ENCODE measurements at regions not wholly inside any gene's neighbourhood (a gene's known extent, or its start where the extent isn't known, plus 50 kb on each side); places are given as distances from the start of the nearest gene placed in this dataset.

DNA sequence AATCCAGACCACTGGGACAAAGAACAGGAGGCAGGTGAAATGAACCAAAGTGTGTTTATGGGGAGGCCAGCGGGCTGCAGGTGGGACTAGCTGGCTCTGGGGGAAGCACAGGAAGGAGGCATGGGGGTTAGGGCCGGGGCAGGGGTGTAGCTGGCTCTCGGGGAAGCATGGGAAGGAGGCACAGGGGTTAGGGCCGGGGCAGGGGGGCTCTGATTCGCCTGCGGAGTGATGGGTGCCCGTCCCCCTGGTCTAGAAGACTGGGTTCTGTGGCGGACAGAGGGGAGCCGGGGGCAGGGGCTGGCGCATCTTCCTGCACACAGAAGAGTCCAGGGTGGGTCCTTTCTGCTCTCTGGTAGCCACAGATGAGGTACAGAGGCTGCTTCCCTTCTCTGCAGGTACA lies 310.3 kb downstream of the TMEM121 start:
- no peak overlapping the region for H3K4me3 ChIP-seq (ENCODE audit: low read depth, low read length)
- TF ChIP-seq, protein P1, sequence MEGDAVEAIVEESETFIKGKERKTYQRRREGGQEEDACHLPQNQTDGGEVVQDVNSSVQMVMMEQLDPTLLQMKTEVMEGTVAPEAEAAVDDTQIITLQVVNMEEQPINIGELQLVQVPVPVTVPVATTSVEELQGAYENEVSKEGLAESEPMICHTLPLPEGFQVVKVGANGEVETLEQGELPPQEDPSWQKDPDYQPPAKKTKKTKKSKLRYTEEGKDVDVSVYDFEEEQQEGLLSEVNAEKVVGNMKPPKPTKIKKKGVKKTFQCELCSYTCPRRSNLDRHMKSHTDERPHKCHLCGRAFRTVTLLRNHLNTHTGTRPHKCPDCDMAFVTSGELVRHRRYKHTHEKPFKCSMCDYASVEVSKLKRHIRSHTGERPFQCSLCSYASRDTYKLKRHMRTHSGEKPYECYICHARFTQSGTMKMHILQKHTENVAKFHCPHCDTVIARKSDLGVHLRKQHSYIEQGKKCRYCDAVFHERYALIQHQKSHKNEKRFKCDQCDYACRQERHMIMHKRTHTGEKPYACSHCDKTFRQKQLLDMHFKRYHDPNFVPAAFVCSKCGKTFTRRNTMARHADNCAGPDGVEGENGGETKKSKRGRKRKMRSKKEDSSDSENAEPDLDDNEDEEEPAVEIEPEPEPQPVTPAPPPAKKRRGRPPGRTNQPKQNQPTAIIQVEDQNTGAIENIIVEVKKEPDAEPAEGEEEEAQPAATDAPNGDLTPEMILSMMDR (IDR thresholded peaks at IDR 0.05; ENCODE audit: low read depth, low read length), result no peak

DNA sequence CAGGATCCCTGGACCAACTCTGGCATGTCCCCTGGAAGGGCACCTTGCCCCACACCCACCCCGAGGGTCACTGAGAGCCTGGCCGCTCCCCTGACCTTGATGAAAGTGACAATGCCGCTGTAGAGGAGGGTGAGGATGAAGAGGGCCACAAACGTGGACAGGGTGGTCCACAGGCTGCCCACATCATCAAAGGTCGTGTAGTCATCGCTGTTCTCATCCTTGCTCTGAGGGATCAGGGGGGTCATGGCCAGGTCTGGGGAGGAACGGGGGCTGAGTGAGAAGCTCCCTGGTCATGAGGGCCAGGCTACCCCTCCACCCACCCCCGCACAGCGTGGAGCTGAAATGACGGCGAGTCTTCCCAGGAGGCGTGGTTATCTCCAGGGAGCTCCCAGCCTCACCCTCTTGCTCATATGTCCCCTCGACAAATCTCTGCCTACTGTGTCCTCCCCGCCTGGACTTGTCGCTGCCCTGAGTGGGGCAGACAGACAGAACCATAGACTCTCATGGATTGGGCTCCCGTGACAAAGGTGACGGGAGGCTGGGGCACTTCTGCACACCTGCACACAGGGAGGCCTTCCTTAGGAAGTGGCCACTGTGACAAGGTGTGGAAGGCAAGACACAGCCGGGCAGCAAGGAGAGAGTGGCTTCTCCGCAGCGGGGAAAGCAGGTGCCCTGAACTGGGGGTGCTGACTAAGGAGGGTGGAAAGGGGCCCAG lies 311.1 kb downstream of the TMEM121 start:
- H3K4me3 ChIP-seq (ENCODE audit: low read depth, low read length), result no peak overlapping the region
- TF ChIP-seq, protein P1 (IDR thresholded peaks at IDR 0.05; ENCODE audit: low read depth, low read length), result no peak

DNA sequence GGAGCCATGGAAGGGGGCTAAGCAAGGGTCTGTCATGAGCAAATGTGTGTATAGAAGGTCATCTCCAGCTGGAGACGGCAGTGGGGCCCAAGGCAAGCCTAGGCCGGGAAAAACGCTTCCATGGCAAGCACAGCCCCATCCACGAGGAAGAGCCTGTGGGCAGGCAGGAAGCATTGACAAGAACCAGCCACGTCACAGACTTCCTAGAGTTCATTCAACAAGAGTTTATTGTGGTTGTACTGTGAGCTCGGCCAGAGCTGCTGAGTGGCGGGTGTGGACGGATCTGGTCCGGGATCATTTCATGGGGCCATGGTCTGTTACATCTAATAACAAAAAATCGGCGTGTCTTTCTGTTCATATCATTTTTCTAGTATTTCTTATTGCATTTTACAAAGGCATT lies 311.7 kb downstream of the TMEM121 start:
- TF ChIP-seq, protein P1 (IDR thresholded peaks at IDR 0.05; ENCODE audit: low read depth, low read length), result no peak
- H3K4me3 ChIP-seq (ENCODE audit: low read depth, low read length), result no peak overlapping the region

DNA sequence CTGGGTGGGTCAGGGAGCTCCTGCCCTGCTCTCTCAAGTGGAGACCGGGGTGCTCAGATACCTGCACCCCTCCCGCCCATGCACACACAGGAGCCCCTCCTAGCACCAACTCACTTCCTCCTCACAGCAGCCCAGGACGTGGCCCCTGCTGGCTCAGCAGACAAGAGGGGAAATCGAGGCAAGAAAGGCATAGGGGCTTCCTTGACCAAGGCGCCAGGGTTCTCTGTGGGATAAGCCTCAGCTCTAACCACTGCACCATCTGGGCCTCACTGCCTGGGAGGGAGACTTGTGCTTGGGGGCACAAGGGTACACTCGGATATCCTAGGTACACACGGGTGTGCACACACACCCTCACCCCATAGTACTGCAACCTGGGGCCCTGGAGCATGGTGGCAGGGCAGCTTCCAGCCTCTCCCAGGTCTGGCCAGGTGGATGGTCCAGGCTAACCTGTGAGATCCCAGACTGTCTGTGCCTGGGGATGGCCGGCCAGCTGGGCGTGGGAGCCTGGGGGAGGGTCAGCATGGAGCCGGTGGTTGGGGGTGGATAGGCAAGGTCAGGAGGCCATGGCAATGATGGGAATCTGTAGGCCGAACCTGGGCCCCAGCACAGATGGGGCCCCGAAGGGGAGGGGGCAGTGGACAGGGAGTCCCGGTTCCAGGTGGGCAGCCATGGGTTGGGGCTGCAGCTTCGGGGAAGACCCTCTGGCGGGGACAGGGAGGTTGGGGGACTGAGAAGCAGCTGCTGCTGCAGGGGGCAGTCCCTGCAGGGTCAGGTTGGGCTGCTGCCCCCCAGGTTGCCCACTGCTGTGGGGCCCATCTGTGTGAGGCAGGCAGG lies 312.4 kb downstream of the TMEM121 start:
- TF ChIP-seq, protein P1 (IDR thresholded peaks at IDR 0.05; ENCODE audit: low read depth, low read length), result no peak
- H3K4me3 ChIP-seq (ENCODE audit: low read depth, low read length), result no peak overlapping the region

DNA sequence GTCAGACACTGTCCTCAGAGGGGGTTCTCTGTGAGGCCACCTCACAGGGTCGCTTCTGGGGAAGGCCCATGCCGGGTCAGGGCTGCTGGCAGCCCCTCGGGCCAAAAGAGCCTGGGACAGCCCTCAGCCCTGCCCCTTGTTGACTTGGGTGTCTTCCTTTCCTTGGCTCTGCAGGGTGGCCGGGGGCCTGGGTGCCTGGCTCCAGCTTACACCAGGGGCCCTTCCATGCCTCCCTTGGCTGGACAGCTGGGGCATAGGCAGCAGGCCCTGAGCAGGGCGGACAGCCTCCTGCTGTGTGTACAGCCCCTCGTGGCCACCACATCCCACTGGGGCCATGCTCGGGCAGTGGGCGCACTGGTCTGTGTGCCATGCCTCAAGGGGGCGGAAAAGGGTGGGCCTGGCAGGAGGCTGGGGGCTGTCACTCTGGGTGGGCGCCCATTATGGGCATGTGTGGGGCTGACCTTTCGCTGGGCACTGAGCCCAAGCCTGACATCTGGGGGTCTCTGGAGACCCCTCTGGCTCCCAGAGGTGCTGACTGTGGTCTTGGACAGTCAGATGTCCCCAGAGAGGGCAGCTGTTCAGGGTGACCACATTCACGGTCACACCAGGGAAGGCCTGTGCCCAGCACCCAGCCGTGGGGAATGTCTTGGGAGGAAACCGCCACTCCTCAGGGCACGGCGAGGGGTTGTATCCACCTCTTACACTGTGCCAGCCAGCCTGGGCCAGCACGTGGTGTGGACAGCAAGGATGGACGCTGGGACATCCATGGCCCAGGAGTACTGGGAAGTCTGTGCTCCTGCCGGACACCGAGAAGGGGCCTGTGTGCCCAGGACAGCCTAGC lies 313.3 kb downstream of the TMEM121 start:
- H3K4me3 ChIP-seq (ENCODE audit: low read depth, low read length), result no peak overlapping the region
- TF ChIP-seq, protein P1 (IDR thresholded peaks at IDR 0.05; ENCODE audit: low read depth, low read length), result no peak

DNA sequence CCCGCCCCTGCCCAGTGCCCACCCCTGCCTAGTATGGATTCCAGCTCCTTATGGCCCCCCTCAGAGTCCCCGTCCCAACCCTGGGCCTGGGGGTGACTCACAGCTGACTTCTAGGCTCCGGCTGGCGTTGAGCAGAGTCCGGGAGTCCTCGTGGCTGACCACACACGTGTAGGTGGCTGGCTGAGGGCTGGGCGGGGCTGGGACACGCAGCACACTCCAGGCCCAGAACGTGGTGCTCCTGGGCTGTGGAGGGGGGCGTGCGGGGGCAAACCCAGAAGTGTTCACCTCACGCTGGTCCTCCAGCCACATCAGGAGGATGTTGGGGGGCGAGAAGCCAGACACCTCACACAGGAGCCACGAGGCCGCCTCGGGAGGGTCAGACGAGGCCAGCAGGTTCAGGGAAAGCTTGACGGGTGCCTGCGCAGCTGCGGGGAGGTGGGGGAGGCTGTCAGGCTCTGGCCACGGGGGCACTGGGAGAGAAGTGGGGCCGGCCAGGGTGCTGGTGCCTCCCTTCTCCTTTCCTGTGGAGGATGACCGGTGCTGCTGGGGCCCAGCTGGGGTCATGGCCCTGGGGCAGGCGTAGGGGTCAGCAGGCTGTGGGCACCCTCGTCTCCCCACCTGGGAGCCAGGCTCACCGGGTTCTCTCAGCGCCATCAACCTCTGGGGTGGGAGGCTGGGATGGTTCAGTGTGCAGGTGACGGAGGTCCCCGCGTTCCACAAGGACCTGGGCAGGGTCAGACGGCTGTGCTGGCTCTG lies 314.1 kb downstream of the TMEM121 start:
- TF ChIP-seq, protein P1 (IDR thresholded peaks at IDR 0.05; ENCODE audit: low read depth, low read length), result no peak

More for the DNA sequence above, 314.1 kb downstream of the TMEM121 start:
- no peak overlapping the region for H3K4me3 ChIP-seq (ENCODE audit: low read depth, low read length)
